ENCODE measurements at regions not wholly inside any gene's neighbourhood (a gene's known extent, or its start where the extent isn't known, plus 50 kb on each side); places are given as distances from the start of the nearest gene placed in this dataset.

DNA sequence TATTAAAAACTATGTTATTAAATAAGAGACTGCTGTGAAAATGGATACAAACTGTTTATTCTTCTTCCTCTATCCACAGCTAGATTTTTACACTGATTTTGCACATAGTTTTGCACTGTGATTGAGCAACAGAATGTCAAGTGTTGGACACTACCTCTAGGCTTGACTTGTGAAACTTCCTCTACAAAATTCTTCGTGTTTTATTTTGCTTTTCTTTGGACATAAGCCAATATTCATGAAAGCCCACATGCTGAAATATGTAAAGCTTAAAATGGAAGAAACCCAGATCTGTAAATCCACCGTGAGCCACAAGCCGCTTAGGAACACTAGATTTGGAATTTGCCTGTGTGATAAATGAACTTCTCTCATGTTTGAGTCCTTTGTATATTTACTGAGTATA lies 849.4 kb downstream of the FSTL5 start:
- in situ Hi-C loops (cut with MboI; ENCODE audit: low sequenced_read_pairs): no loop called here
- H3K14ac ChIP-seq (replicated peaks; ENCODE audit: low read depth, low read length): no peak overlapping the region
- intact Hi-C loops (cut with micrococcal nuclease): no loop called here
- H3K9me1 ChIP-seq (ENCODE audit: insufficient read depth, low read length): no peaks in the 10 kb centered on the region
- no peaks in the 10 kb centered on the region for H4K20me1 ChIP-seq (ENCODE audit: insufficient read depth, low read length)
- dilution Hi-C loops (cut with HindIII; ENCODE audit: low sequenced_read_pairs, unreplicated experiment): no loop called here
- no peak overlapping the region for H3K4ac ChIP-seq (ENCODE audit: low read depth, low read length)
- H3K9ac ChIP-seq (ENCODE audit: low read depth, low read length): no peak overlapping the region
- DNase-seq (no peak), ATAC-seq (ENCODE audit: low read depth) (no peak)
- H4K5ac ChIP-seq (ENCODE audit: low read depth, low read length): no peak overlapping the region
- WGBS, 2 experiments (ENCODE audit: extremely low coverage in 2 of 2, insufficient read length in 1 of 2): no CpG with 5 or more reads among the region's 3 CpGs
- no peaks in the 10 kb centered on the region for H3K4me1 ChIP-seq (ENCODE audit: control insufficient read depth, insufficient read depth, low read length)
- H3K79me1 ChIP-seq (ENCODE audit: low read depth in 1 of 2, low read length in 2 of 2): no peaks in the 10 kb centered on the region
- no peak overlapping the region for H3K27ac ChIP-seq (ENCODE audit: insufficient read depth, low read length)
- H2BK20ac ChIP-seq (ENCODE audit: low read depth, low read length): no peak overlapping the region
- no peak overlapping the region for H2BK15ac ChIP-seq (ENCODE audit: low read depth, low read length)
- H3K4me3 ChIP-seq (ENCODE audit: insufficient read depth, low read depth, low read length): no peak overlapping the region
- no peak overlapping the region for H3K56ac ChIP-seq (ENCODE audit: extremely low read depth, insufficient read depth, low read length)
- no peak overlapping the region for H2AFZ ChIP-seq (replicated peaks; ENCODE audit: low read length, poor library complexity)
- no peaks in the 10 kb centered on the region for H3K36me3 ChIP-seq (ENCODE audit: control insufficient read depth, insufficient read depth, low read length)
- TF ChIP-seq CHD1 (IDR thresholded peaks at IDR 0.05; ENCODE audit: low read depth, low read length) (no peak), POLR2A (IDR thresholded peaks at IDR 0.05; ENCODE audit: low read depth, low read length) (no peak), NFE2L2 (IDR thresholded peaks at IDR 0.05; ENCODE audit: low read depth, low read length) (no peak), MAZ (IDR thresholded peaks at IDR 0.05; ENCODE audit: borderline replicate concordance, low read depth, low read length) (no peak), RCOR1 (IDR thresholded peaks at IDR 0.05; ENCODE audit: insufficient replicate concordance, low read length) (no peak), BHLHE40 (IDR thresholded peaks at IDR 0.05; ENCODE audit: low read depth, low read length) (no peak)
- TF ChIP-seq, protein P1, sequence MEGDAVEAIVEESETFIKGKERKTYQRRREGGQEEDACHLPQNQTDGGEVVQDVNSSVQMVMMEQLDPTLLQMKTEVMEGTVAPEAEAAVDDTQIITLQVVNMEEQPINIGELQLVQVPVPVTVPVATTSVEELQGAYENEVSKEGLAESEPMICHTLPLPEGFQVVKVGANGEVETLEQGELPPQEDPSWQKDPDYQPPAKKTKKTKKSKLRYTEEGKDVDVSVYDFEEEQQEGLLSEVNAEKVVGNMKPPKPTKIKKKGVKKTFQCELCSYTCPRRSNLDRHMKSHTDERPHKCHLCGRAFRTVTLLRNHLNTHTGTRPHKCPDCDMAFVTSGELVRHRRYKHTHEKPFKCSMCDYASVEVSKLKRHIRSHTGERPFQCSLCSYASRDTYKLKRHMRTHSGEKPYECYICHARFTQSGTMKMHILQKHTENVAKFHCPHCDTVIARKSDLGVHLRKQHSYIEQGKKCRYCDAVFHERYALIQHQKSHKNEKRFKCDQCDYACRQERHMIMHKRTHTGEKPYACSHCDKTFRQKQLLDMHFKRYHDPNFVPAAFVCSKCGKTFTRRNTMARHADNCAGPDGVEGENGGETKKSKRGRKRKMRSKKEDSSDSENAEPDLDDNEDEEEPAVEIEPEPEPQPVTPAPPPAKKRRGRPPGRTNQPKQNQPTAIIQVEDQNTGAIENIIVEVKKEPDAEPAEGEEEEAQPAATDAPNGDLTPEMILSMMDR (conservative IDR thresholded peaks at IDR 0.05; ENCODE audit: low read depth, low read length): no peak
- TF ChIP-seq, protein P2, sequence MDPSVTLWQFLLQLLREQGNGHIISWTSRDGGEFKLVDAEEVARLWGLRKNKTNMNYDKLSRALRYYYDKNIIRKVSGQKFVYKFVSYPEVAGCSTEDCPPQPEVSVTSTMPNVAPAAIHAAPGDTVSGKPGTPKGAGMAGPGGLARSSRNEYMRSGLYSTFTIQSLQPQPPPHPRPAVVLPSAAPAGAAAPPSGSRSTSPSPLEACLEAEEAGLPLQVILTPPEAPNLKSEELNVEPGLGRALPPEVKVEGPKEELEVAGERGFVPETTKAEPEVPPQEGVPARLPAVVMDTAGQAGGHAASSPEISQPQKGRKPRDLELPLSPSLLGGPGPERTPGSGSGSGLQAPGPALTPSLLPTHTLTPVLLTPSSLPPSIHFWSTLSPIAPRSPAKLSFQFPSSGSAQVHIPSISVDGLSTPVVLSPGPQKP (IDR thresholded peaks at IDR 0.05; ENCODE audit: borderline replicate concordance, low read depth, low read length): no peak
- 0 out of 2 replicates have a peak, but pooled peaks cover 3% of the 10 kb centered on the region for H3K9me3 ChIP-seq (ENCODE audit: control insufficient read depth, insufficient read depth, low read length)
- no peak overlapping the region for H4K8ac ChIP-seq (ENCODE audit: low read depth in 2 of 2, low read length in 2 of 2)
- BruUV-seq (replicated peaks): no TSS peak
- H2BK5ac ChIP-seq (ENCODE audit: low read depth, low read length, poor library complexity, severe bottlenecking): no peak overlapping the region
- H2BK120ac ChIP-seq (ENCODE audit: low read depth, low read length): no peak overlapping the region
- no peak overlapping the region for H3K23ac ChIP-seq (ENCODE audit: low read depth, low read length)
- H3K18ac ChIP-seq (ENCODE audit: low read depth, low read length): no peak overlapping the region
- POLR2A ChIA-PET (ENCODE audit: unreplicated experiment): no interaction called here
- no peak overlapping the region for H2AK5ac ChIP-seq (ENCODE audit: low read depth, low read length)
- H3K4me2 ChIP-seq (ENCODE audit: low read depth, low read length): no peak overlapping the region
- CTCF ChIA-PET: no interaction called here
- H2AK9ac ChIP-seq (replicated peaks; ENCODE audit: low read depth, low read length, poor library complexity): no peak overlapping the region
- H3K27me3 ChIP-seq (ENCODE audit: control insufficient read depth, insufficient read depth, low read length): no peaks in the 10 kb centered on the region
- H4K91ac ChIP-seq (ENCODE audit: insufficient read depth, low read depth, low read length): no peak overlapping the region

All from IMR-90 (cell line).